Endothelial cell of umbilical vein (primary cell): ENCODE measurements at regions not wholly inside any gene's neighbourhood (a gene's known extent, or its start where the extent isn't known, plus 50 kb on each side); places are given as distances from the start of the nearest gene placed in this dataset.

Experiments
- BruUV-seq: library from RNA; stranded (reverse); fragments of 400-500 nt; replicated peaks from 2 replicates; lab custom pipeline; 2021; lab: Mats Ljungman, UMichigan
- CTCF ChIA-PET: fragments of 300-600, 350-600 bp; sonication (Branson Sonifier 250); formaldehyde crosslinking; loops from one replicate; lab custom pipeline; 2021; ENCODE audit warnings: antibody characterized with exemption, inconsistent platforms; lab: Charles Lee
- POLR2A ChIA-PET: fragments of 300-600, 350-600 bp; sonication (Branson Sonifier 250); formaldehyde crosslinking; loops from one replicate; lab custom pipeline; 2021; ENCODE audit warnings: antibody characterized with exemption, inconsistent platforms; lab: Charles Lee
- DNase-seq: peaks from one replicate; pipeline ENCODE4 v3.0.0-alpha.2; 2011; ENCODE audit warnings: low read depth, low spot score
- FAIRE-seq: peaks from 2 replicates; lab custom pipeline; 2011; peaks lifted over from hg19 to GRCh38; lab: Jason Lieb, UNC
- H2AFZ ChIP-seq: 2 replicates; pipeline ENCODE4 v1.6.0; 2012; ENCODE audit warnings: low read depth, low read length, control low read depth, inconsistent platforms
- H3K27ac ChIP-seq: 2 replicates; pipeline ENCODE4 v1.5.1; 2011; ENCODE audit warnings: low read depth, mild to moderate bottlenecking, control low read depth, low read length, moderate library complexity; ENCODE audit not compliant: insufficient read depth
- H3K27me3 ChIP-seq, 2 experiments: 2 replicates each; pipeline versions ENCODE4 v1.6.0 to v1.6.1; 2011; ENCODE audit warnings: low read length in 2 of 2, mixed read lengths in 1 of 2; ENCODE audit not compliant: control insufficient read depth in 2 of 2, insufficient read depth in 2 of 2
- H3K36me3 ChIP-seq, 2 experiments: 2 replicates in 1 of 2; 3 replicates in 1 of 2; pipeline ENCODE4 v1.5.1; 2011; ENCODE audit warnings: low read length in 2 of 2, mild to moderate bottlenecking in 1 of 2, moderate library complexity in 1 of 2; ENCODE audit not compliant: control insufficient read depth in 2 of 2, insufficient read depth in 2 of 2; ENCODE audit errors: extremely low read depth in 1 of 2
- H3K4me1 ChIP-seq: 3 replicates; pipeline ENCODE4 v1.5.1; 2011; ENCODE audit warnings: mild to moderate bottlenecking, low read length; ENCODE audit not compliant: control insufficient read depth, insufficient read depth; ENCODE audit errors: extremely low read depth
- H3K4me2 ChIP-seq: 2 replicates; pipeline ENCODE4 v1.6.1; 2011; ENCODE audit warnings: low read length, control low read depth, mixed read lengths; ENCODE audit not compliant: insufficient read depth
- H3K4me3 ChIP-seq, 3 experiments: fragments of 200-600 bp in 1 of 3; sonication (generic), shearing (Covaris generic) in 1 of 3; replicated peaks in 1 of 3; 2 replicates each; pipeline ENCODE4 v1.5.1; 2011 to 2016; ENCODE audit warnings: control low read depth in 3 of 3, low read length in 3 of 3, mild to moderate bottlenecking in 2 of 3, inconsistent platforms in 1 of 3, low read depth in 1 of 3, moderate library complexity in 1 of 3; ENCODE audit not compliant: insufficient read depth in 1 of 3
- H3K79me2 ChIP-seq: 2 replicates; pipeline ENCODE4 v1.6.0; 2012; ENCODE audit warnings: low read length, inconsistent platforms; ENCODE audit not compliant: control insufficient read depth, insufficient read depth
- H3K9ac ChIP-seq: replicated peaks from 2 replicates; pipeline ENCODE3; 2011; ENCODE audit warnings: low read length, control low read depth; ENCODE audit not compliant: insufficient read depth; ENCODE audit errors: extremely low read depth
- H3K9me1 ChIP-seq: replicated peaks from 3 replicates; pipeline ENCODE4 v1.6.0; 2011; ENCODE audit warnings: mild to moderate bottlenecking, low read length; ENCODE audit not compliant: control insufficient read depth, insufficient read depth; ENCODE audit errors: extremely low read depth
- H3K9me3 ChIP-seq: replicated peaks from 2 replicates; pipeline ENCODE4 v1.5.1; 2012; ENCODE audit warnings: low read length, inconsistent platforms; ENCODE audit not compliant: control insufficient read depth, insufficient read depth
- H4K20me1 ChIP-seq: replicated peaks from 2 replicates; pipeline ENCODE3; 2011; ENCODE audit warnings: mild to moderate bottlenecking, low read length; ENCODE audit not compliant: control insufficient read depth, insufficient read depth; ENCODE audit errors: extremely low read depth
- EZH2 ChIP-seq: IDR thresholded peaks from 2 replicates; pipeline ENCODE4 v1.6.1; 2012; ENCODE audit warnings: borderline replicate concordance, low read depth, mild to moderate bottlenecking, moderate library complexity, low read length, inconsistent platforms; ENCODE audit not compliant: severe bottlenecking
- FOS ChIP-seq: IDR thresholded peaks from 2 replicates; pipeline ENCODE4 v1.6.1; 2011; ENCODE audit warnings: mild to moderate bottlenecking, low read length, moderate library complexity, borderline replicate concordance; ENCODE audit not compliant: insufficient read depth
- GATA2 ChIP-seq: IDR thresholded peaks from 2 replicates; pipeline ENCODE4 v1.7.0; 2011; ENCODE audit warnings: low read depth, mild to moderate bottlenecking, moderate library complexity, mixed read lengths, low read length; ENCODE audit not compliant: insufficient read length, insufficient read depth
- JUN ChIP-seq: IDR thresholded peaks from 2 replicates; pipeline ENCODE4 v1.6.1; 2011; ENCODE audit warnings: borderline replicate concordance, low read depth; ENCODE audit not compliant: insufficient read length, insufficient read depth
- MYC ChIP-seq: IDR thresholded peaks from one replicate; pipeline ENCODE4 v1.6.1; 2011; ENCODE audit warnings: mild to moderate bottlenecking, low read depth, low read length
- POLR2A ChIP-seq: IDR thresholded peaks from 2 replicates; pipeline ENCODE4 v1.6.1; 2012; ENCODE audit warnings: low read depth, mild to moderate bottlenecking, control low read depth, low read length
- POLR2AphosphoS5 ChIP-seq: IDR thresholded peaks from 2 replicates; pipeline ENCODE4 v1.6.1; 2012; ENCODE audit warnings: low read depth, mild to moderate bottlenecking, control low read depth, low read length, moderate library complexity; ENCODE audit not compliant: insufficient read depth
- dilution Hi-C: fragments of 300-500 bp; cut with MboI; formaldehyde crosslinking; loops from one replicate; pipeline ENCODE4 v1.15.0; 2019; ENCODE audit warnings: low sequenced_read_pairs; ENCODE audit not compliant: extremely low pct_ligation_motif_present
- intact Hi-C: fragments of 100-400 bp; cut with micrococcal nuclease; formaldehyde crosslinking; loops from one replicate; pipeline ENCODE4 v1.10.0; 2022
- TF ChIP-seq, protein P1 (sequence below), 2 donors: IDR thresholded peaks; 1 replicate in 1 of 2; 2 replicates in 1 of 2; pipeline ENCODE4 v1.5.1; 2011; ENCODE audit warnings: low read length in 2 of 2, mild to moderate bottlenecking in 2 of 2, moderate library complexity in 2 of 2, control low read depth in 1 of 2, inconsistent platforms in 1 of 2, low read depth in 1 of 2; ENCODE audit not compliant: insufficient read depth in 1 of 2; ENCODE audit errors: extremely low read depth in 1 of 2
- TF ChIP-seq, protein P2 (sequence below): IDR thresholded peaks from 2 replicates; pipeline ENCODE4 v1.6.1; 2011; ENCODE audit not compliant: insufficient read depth, insufficient read length

- CTCF ChIA-PET = no interaction called here
- dilution Hi-C loops (no loop called here), intact Hi-C loops (no loop called here)
Measured at GRCh38 chr7:19488056-19488455, 220.8 kb downstream of the POLR1F start.

More at GRCh38 chr7:19488056-19488455, 220.8 kb downstream of the POLR1F start:
- no peak for FAIRE-seq
- BruUV-seq = no TSS peak
- Histone ChIP-seq H3K4me2 (no peak overlapping the region), H3K4me3 (no peak overlapping the region), H3K79me2 (no peaks in the 10 kb centered on the region), H3K9ac (no peak overlapping the region), H3K9me3 (no peaks in the 10 kb centered on the region), H3K4me1 (no peaks in the 10 kb centered on the region), H3K27me3 (no peaks in the 10 kb centered on the region), H3K36me3 (no peaks in the 10 kb centered on the region), H2AFZ (no peak overlapping the region), H4K20me1 (no peaks in the 10 kb centered on the region), H3K27ac (no peak overlapping the region), H3K9me1 (no peaks in the 10 kb centered on the region)
- DNase-seq = no peak
- TF ChIP-seq MYC (no peak), POLR2A (no peak), POLR2AphosphoS5 (no peak), GATA2 (no peak), EZH2 (no peak), JUN (no peak), FOS (no peak)
- TF ChIP-seq, protein P1, sequence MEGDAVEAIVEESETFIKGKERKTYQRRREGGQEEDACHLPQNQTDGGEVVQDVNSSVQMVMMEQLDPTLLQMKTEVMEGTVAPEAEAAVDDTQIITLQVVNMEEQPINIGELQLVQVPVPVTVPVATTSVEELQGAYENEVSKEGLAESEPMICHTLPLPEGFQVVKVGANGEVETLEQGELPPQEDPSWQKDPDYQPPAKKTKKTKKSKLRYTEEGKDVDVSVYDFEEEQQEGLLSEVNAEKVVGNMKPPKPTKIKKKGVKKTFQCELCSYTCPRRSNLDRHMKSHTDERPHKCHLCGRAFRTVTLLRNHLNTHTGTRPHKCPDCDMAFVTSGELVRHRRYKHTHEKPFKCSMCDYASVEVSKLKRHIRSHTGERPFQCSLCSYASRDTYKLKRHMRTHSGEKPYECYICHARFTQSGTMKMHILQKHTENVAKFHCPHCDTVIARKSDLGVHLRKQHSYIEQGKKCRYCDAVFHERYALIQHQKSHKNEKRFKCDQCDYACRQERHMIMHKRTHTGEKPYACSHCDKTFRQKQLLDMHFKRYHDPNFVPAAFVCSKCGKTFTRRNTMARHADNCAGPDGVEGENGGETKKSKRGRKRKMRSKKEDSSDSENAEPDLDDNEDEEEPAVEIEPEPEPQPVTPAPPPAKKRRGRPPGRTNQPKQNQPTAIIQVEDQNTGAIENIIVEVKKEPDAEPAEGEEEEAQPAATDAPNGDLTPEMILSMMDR (IDR thresholded peaks at IDR 0.05; ENCODE audit: extremely low read depth in 1 of 2, insufficient read depth in 1 of 2, low read depth in 1 of 2, low read length in 2 of 2) = no peak
- TF ChIP-seq, protein P2, sequence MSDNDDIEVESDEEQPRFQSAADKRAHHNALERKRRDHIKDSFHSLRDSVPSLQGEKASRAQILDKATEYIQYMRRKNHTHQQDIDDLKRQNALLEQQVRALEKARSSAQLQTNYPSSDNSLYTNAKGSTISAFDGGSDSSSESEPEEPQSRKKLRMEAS = no peak
- POLR2A ChIA-PET = no interaction called here
